Lower leg skin (tissue), 3 donors: ENCODE measurements at regions not wholly inside any gene's neighbourhood (a gene's known extent, or its start where the extent isn't known, plus 50 kb on each side); places are given as distances from the start of the nearest gene placed in this dataset.

Source experiments
- POLR2A ChIP-seq, 2 donors: fragments of 450-650 bp; IDR thresholded peaks; one replicate each; pipeline ENCODE4 v1.6.1; 2016 to 2017; ENCODE audit warnings: antibody characterized with exemption in 2 of 2, mild to moderate bottlenecking in 1 of 2, moderate library complexity in 1 of 2
- TF ChIP-seq, protein P1 (sequence below), 3 donors: fragments of 450-650 bp; IDR thresholded peaks; one replicate each; pipeline ENCODE4 v1.5.1; 2016; ENCODE audit warnings: antibody characterized with exemption in 3 of 3, mild to moderate bottlenecking in 3 of 3, moderate library complexity in 2 of 3

DNA sequence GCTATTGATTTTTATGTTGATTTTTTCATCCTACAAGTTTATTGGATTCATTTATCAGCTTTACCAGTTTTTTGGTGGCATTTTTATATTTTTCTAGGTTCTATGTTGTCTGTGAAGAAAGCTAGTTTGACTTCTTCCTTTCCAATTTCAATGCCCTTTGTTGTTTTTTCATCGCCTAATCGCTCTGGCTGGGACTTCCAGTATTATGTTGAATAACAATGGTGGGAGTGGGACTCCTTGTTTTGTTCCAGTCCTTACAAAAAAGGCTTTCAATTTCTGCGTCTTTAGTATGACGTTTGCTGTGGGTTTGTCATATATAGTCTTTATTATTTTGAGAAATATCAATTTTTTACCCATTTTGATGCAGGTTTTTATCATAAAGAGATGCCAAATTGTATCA, 175.6 kb upstream of the CCNH start:
- TF ChIP-seq, protein P1, sequence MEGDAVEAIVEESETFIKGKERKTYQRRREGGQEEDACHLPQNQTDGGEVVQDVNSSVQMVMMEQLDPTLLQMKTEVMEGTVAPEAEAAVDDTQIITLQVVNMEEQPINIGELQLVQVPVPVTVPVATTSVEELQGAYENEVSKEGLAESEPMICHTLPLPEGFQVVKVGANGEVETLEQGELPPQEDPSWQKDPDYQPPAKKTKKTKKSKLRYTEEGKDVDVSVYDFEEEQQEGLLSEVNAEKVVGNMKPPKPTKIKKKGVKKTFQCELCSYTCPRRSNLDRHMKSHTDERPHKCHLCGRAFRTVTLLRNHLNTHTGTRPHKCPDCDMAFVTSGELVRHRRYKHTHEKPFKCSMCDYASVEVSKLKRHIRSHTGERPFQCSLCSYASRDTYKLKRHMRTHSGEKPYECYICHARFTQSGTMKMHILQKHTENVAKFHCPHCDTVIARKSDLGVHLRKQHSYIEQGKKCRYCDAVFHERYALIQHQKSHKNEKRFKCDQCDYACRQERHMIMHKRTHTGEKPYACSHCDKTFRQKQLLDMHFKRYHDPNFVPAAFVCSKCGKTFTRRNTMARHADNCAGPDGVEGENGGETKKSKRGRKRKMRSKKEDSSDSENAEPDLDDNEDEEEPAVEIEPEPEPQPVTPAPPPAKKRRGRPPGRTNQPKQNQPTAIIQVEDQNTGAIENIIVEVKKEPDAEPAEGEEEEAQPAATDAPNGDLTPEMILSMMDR (IDR thresholded peaks at IDR 0.05), result no peak
- TF ChIP-seq POLR2A (IDR thresholded peaks at IDR 0.05), result no peak
